Hepatocyte (in vitro differentiated cells): ENCODE measurements at regions not wholly inside any gene's neighbourhood (a gene's known extent, or its start where the extent isn't known, plus 50 kb on each side); places are given as distances from the start of the nearest gene placed in this dataset.

ENCODE experiments used
- DNase-seq: peaks from one replicate; pipeline ENCODE4 v3.0.0-alpha.2; 2016; ENCODE audit warnings: low spot score
- H2AFZ ChIP-seq: fragments of 200-600 bp; sonication (generic); 2 replicates; pipeline ENCODE4 v1.6.0; 2016; ENCODE audit warnings: antibody characterized with exemption, mild to moderate bottlenecking
- H3K27ac ChIP-seq: fragments of 200-600 bp; sonication (generic); 2 replicates; pipeline ENCODE4 v1.5.1; 2016; ENCODE audit warnings: mild to moderate bottlenecking
- H3K27me3 ChIP-seq: fragments of 200-600 bp; sonication (generic); 2 replicates; pipeline ENCODE4 v1.6.1; 2016
- H3K36me3 ChIP-seq: fragments of 200-600 bp; sonication (generic); replicated peaks from 2 replicates; pipeline ENCODE4 v1.5.1; 2016; ENCODE audit warnings: low read depth; ENCODE audit not compliant: insufficient read depth
- H3K4me1 ChIP-seq: fragments of 200-600 bp; sonication (generic); 2 replicates; pipeline ENCODE4 v1.5.1; 2016; ENCODE audit warnings: mild to moderate bottlenecking, moderate library complexity; ENCODE audit not compliant: insufficient read depth
- H3K4me2 ChIP-seq: fragments of 200-600 bp; sonication (generic); 2 replicates; pipeline ENCODE4 v1.6.0; 2016
- H3K4me3 ChIP-seq: fragments of 200-600 bp; sonication (generic); 2 replicates; pipeline ENCODE4 v1.5.1; 2016; ENCODE audit warnings: mild to moderate bottlenecking
- H3K79me2 ChIP-seq: fragments of 200-600 bp; sonication (generic); 2 replicates; pipeline ENCODE4 v1.6.0; 2017; ENCODE audit warnings: mild to moderate bottlenecking
- H3K9me2 ChIP-seq: fragments of 200-600 bp; sonication (generic); replicated peaks from 2 replicates; pipeline ENCODE4 v1.6.0; 2017; ENCODE audit warnings: mild to moderate bottlenecking; ENCODE audit not compliant: insufficient read depth
- H3K9me3 ChIP-seq: fragments of 200-600 bp; sonication (generic); 2 replicates; pipeline ENCODE4 v1.5.1; 2016; ENCODE audit warnings: low read depth, mild to moderate bottlenecking
- H4K20me1 ChIP-seq: fragments of 200-600 bp; sonication (generic); 2 replicates; pipeline ENCODE4 v1.6.0; 2016; ENCODE audit warnings: mild to moderate bottlenecking; ENCODE audit not compliant: insufficient read depth, poor library complexity, severe bottlenecking
- CTCF ChIP-seq: fragments of 200-600 bp; sonication (generic); IDR thresholded peaks from 2 replicates; pipeline ENCODE4 v1.5.1; 2016; ENCODE audit warnings: antibody characterized with exemption, mild to moderate bottlenecking; ENCODE audit not compliant: poor library complexity
- EZH2 ChIP-seq: fragments of 200-600 bp; sonication (generic); IDR thresholded peaks from 2 replicates; pipeline ENCODE4 v1.6.1; 2016; ENCODE audit warnings: antibody characterized with exemption, mild to moderate bottlenecking, borderline replicate concordance
- EZH2phosphoT487 ChIP-seq: fragments of 200-600 bp; sonication (generic); IDR thresholded peaks from one replicate; pipeline ENCODE4 v1.6.1; 2018; ENCODE audit warnings: antibody characterized with exemption, mild to moderate bottlenecking, low read depth, moderate library complexity; ENCODE audit not compliant: unreplicated experiment, severe bottlenecking
- WGBS: methylation state at CpG from one replicate; pipeline ENCODE4 v1.1.6; 2016; ENCODE audit warnings: low lambda C conversion rate; ENCODE audit errors: missing lambda C conversion rate; 5-methylcytosine and 5-hydroxymethylcytosine counted together

GRCh38 chr1:234732260-234732659 lies 122.3 kb upstream of the IRF2BP2 start:
- TF ChIP-seq EZH2 (no peak), CTCF (no peak), EZH2phosphoT487 (no peak)
- peak overlapping the region; percentile 9 for H3K27ac ChIP-seq
- 96% methylated on average over 9 of the region's 9 CpGs for WGBS

GRCh38 chr1:234731569-234732085 lies 121.6 kb upstream of the IRF2BP2 start:
- Histone ChIP-seq H3K4me1 (peaks cover 34% of the 10 kb centered on the region), H3K27ac (peak overlapping the region; percentile 9), H4K20me1 (no peaks in the 10 kb centered on the region), H3K4me3 (no peak overlapping the region), H3K36me3 (no peaks in the 10 kb centered on the region), H2AFZ (no peak overlapping the region), H3K9me2 (no peaks in the 10 kb centered on the region), H3K9me3 (no peaks in the 10 kb centered on the region), H3K79me2 (no peaks in the 10 kb centered on the region), H3K27me3 (no peaks in the 10 kb centered on the region), H3K4me2 (no peak overlapping the region)
- DNase-seq = no peak
- TF ChIP-seq EZH2phosphoT487 (no peak), CTCF (no peak), EZH2 (no peak)
- WGBS = 96% methylated on average over 10 of the region's 10 CpGs

More at GRCh38 chr1:234732260-234732659, 122.3 kb upstream of the IRF2BP2 start:
- H2AFZ ChIP-seq = no peak overlapping the region
- no peaks in the 10 kb centered on the region for H4K20me1 ChIP-seq
- no peaks in the 10 kb centered on the region for H3K9me3 ChIP-seq
- peaks cover 27% of the 10 kb centered on the region for H3K4me1 ChIP-seq
- H3K4me3 ChIP-seq = no peak overlapping the region
- H3K9me2 ChIP-seq = no peaks in the 10 kb centered on the region
- no peaks in the 10 kb centered on the region for H3K36me3 ChIP-seq
- H3K27me3 ChIP-seq = no peaks in the 10 kb centered on the region
- no peak overlapping the region for H3K4me2 ChIP-seq
- H3K79me2 ChIP-seq = no peaks in the 10 kb centered on the region
- DNase-seq = no peak

- WGBS = 77% methylated on average over 6 of the region's 6 CpGs
Measured at GRCh38 chr1:234730770-234731568, 121.0 kb upstream of the IRF2BP2 start.

More at GRCh38 chr1:234730770-234731568, 121.0 kb upstream of the IRF2BP2 start:
- H3K36me3 ChIP-seq = no peaks in the 10 kb centered on the region
- TF ChIP-seq EZH2phosphoT487 (no peak), EZH2 (no peak), CTCF (no peak)
- H3K4me1 ChIP-seq = peaks cover 40% of the 10 kb centered on the region
- H2AFZ ChIP-seq = no peak overlapping the region
- no peaks in the 10 kb centered on the region for H3K9me2 ChIP-seq
- H3K9me3 ChIP-seq = no peaks in the 10 kb centered on the region
- no peaks in the 10 kb centered on the region for H3K27me3 ChIP-seq
- H3K79me2 ChIP-seq = no peaks in the 10 kb centered on the region
- H3K4me3 ChIP-seq = no peak overlapping the region
- no peak overlapping the region for H3K4me2 ChIP-seq
- H3K27ac ChIP-seq = peak overlapping the region; percentile 51
- H4K20me1 ChIP-seq = no peaks in the 10 kb centered on the region
- DNase-seq = no peak
